GM18858 (cell line): ENCODE measurements at regions not wholly inside any gene's neighbourhood (a gene's known extent, or its start where the extent isn't known, plus 50 kb on each side); places are given as distances from the start of the nearest gene placed in this dataset.

Experiments
- ATAC-seq: cut with Tn5 transposase; IDR thresholded peaks from one replicate; pipeline ENCODE4 v1.9.1; 2021; ENCODE audit not compliant: unreplicated experiment

DNA sequence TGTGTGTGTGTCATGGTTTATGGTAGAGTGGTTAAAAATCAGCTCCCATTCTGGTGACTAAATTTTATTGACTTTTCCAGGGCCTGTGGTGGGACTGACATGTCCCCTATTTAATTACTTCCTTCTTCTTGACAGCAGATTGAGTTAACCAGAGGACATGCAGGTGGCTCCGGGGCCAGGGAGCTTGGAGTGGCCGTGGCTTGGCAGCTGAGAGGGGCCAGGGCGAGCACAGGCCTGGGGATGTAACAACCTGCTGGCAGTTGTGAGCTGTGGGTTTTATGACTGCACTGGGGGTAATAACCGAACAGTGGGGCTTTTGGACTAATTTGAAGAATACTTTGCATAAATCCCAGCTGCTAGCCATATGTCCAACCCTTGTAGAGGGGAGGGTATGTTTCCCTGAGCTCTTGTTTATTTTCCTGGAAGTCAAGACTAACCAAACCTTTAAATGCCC is 186.0 kb downstream of the MID1IP1 start:
- ATAC-seq: no peak

DNA sequence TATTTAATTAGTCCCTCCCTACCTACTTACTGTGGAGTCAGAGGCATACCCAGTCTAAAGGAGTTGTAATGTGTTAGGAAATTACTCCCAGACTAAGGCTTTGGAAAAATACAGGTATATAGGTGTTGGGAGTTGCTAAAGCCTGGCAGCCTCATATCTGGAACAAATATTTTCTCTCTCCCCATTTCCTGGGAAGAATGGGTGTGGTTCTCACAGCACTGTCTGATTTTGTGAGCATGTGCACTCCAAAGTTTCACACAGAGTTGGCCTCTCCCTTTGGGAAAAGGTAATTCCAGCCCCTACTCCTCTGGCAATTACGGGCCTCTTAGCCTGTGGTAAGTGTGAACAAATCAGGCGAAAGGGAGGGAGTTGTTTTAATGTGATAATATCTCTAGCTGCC is 187.0 kb downstream of the MID1IP1 start:
- no peak for ATAC-seq

DNA sequence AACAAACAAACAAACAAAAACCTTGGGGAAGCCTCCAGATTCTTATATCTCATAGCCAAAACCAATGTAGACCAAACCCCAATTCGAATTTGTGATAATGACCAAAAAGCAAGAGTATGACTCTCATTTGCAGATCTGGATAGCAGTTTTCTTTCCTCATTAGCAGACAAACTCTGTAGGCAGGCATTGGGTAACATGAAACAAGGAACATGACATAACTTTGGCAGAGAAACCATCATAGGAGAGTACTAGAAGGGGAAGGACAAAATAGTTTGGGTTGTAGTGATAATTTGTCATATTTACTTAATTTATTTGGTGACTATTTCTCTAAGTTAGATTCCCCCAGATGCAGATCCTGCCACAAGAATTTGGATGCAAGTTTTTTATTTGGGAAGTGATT is 187.8 kb downstream of the MID1IP1 start:
- ATAC-seq: no peak

DNA sequence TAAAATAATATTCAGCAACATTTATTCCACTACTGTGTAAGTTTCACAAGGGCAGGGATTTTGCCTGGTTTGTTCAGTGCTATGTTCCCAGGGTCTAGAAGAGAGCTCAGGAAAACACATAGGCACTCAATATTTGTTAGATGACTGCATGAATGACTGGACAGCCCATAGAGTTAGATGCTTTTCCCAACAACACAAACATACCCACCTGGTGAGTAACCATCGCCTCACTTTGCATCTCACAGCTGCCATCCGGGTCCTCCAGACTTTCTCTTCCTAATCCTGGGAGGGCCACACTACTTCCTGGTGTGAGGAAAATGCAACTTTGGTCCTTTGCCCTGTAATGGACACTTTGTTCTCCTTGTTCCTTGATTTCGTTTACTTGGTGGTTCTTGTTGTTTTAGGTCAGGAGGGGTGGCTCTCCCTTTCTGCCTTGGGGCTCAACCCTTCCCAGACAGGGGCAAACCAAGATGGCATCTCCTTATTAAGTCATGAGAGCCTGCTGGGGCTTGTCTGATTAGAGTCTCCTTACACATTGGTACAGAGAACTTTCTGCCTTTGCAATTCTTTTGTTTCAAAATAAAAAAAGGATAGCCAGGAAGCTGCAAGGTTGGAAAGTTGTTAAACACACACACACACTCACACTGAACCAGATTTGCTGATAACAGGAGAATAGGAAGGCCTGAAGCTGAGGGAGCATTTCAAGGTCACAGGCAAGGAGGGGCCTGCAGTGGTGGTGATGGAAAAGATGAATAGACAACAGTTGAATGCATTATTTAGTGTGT is 190.6 kb downstream of the MID1IP1 start:
- ATAC-seq: no peak

DNA sequence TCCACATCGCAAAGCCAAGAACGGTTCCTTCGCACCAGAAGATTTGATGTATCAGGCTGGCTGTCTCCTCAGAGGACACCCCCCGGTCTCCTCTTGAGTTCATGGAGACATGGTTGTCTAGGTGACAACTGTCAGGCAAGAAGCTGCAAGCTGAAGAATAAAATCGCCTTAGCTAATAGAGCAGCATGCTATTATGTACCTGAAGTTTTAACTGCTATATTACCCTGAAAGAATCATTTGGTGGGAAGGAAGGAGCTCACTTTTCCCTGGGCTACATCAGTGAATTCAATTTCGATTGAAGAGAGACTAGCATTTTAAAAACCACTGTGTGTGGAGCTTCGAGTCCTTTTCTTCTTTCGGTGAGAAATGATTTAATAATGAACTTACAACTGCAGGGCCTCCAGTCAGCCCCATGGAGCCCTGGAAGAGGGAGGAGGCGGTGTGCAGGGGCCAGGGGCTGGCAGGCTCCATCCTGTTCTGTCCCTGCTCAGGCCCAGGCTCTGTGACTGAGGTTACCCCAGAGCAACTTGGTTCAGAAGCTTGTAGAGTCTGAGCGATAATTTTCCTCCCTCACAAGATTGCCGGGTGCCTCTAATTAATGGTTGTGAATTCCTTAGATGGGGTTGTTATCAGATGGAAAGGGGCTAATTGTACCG is 191.3 kb downstream of the MID1IP1 start:
- ATAC-seq: no peak

DNA sequence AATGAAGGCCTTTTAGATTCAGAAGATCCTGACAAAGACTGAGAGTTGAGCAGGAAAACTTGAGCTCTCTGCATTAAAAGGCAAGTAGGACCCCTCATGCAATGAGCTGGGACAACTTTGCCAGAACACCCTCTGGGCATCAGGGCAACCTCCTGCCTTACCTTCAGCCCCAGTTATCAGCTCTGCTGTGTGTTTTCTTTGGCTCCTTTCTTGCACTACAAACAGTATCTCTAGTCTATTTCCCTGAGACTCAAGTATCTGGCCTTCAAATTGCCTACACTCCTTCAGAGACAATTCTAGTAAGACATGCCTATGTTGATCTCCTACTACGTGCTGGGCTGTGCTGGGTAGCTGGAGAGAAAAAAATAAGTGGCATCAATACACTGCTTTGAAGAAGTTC is 192.2 kb downstream of the MID1IP1 start:
- ATAC-seq: no peak

DNA sequence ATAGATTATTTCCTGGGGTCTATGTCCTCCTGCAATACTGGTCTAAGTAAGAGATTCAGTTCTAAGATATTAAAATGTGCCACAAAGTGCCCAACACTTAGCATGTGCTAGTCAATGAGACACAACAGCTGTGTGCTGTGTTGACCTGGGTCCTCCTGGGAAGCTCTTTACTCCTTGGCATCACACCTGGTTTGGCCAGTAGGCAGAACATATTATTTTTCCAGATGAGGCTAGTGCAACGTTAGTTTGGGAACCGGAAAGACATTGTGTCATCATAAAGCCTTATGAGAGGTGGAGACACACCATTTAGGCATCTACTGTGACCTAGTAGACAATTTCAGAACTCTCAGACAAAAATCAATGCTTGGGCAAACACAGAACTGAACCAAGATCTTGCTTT is 197.8 kb downstream of the MID1IP1 start:
- no peak for ATAC-seq

DNA sequence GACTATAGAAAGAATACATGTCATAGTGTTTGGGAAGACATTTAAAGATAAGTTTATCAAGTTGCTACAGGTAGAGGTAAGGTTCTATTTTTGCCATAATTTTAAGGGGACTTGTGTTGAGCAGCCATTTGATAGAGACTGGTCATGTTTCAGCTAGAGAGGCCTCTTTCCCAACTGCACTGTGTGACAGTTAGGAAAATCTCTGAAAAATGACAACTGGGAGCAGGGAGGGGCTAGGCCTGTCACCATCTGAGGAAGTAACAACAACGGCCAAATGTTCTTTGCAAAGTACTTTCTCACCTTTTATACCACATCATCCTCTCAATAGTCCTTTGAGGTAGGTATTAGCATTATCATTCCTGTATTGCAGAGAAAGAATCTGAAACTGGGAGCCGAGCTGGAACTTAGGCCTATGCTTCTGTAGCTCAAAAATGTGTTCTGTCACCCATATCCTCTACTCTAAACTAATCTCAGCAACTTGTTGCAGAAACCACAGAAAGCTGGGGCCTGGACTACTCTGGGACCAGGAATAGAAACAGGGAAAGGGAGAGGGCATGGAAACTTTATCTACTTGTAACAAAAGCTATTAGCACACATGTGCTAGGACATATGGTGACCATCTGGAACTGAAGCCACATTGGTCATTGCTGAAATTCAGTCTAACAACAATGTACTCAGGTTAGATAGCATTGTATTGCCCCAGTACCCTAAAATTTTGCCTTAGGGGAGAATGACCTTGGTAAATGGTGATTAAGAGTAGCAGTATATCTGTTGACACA is 198.9 kb downstream of the MID1IP1 start:
- ATAC-seq: no peak

DNA sequence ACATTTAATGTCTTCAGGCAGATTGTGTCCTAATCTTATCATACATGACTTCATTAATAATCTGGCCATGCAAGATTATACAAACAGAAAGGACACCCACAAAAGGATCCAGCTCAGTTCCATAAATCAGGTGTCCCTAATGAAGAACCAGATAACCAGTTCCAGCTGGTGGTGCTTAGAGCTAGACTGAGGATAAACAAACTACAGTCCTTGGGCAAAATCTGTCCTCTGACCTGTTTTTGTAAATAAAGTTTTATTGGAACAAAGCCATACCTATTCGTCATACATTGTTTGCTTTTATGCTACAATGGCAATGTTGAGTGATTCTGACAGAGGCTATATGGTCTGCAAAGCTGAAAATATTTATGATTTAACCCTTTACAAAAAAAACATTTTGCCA is 199.5 kb downstream of the MID1IP1 start:
- no peak for ATAC-seq

DNA sequence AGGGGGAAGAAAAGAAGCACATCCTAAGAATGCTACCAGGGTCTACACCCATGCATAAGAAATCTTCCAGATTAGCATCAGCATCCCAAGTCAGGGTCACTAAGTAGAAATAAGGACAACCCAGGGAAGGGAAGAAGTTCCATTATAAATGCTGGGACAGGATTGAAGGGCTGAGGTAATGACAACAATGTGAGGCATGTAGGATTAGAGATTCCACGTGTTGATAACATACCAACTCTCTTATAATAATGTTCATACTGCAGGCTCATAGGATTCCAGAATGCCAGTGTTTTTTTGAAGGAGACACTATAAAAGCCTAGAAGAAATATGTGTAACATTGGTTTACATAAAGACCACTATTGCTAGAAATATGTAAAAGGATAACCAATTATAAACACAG is 201.2 kb downstream of the MID1IP1 start:
- no peak for ATAC-seq

DNA sequence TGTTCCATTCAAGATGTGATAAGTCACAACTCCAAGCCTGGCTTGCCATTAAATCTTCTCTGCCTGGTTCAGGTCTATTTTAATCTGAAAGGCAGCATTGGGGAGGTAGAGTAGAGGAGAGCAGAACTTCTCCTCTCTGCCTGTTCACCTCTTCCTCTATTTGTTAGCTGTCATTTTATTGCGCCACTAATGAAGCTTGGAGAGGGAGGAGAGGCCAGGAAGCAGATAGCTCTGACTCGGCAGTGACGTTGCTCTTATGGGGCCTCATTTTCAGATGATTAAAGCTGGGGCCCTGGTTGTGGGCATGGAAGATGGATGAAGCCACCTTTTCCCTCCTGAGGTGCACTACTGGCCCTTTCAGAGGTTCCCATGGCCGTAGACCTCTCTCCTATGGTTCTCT is 207.3 kb downstream of the MID1IP1 start:
- ATAC-seq: no peak

DNA sequence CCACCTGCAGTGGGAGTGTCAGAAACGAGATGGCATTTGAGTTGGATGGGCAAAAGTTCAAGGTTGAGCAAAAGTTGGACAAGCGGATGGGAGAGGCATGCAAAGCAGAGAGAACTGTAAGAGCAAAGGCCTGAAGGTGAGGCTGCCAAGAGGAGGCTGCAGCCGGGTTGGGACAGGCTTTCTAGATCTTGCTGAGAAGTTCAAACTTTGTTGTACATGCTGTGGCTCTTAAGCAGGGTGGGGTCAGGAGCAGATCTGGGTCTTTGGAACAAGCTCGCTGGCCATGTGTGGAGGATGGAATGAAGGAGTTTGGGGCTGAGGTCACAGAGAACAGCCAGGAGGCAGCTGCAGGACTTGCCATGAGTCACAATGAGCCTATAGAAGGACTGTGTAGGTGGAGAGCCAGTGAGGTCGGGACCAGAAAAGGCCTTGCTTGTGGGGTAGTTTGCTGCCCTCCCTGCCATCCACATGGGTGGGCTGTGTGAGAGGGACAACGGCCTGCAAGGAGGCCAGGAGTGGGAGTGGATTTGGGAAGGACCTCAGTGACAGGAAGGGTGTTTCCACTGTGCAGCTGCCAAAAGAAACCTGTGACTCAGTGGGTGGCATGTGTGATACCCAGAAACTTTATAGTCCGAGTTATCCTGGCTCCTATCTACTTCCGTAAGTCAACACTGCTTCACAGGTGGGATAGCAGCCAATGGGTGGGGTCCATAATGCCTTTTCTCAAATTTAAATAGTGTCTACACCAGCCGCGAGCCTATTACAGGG is 210.4 kb downstream of the MID1IP1 start:
- no peak for ATAC-seq

DNA sequence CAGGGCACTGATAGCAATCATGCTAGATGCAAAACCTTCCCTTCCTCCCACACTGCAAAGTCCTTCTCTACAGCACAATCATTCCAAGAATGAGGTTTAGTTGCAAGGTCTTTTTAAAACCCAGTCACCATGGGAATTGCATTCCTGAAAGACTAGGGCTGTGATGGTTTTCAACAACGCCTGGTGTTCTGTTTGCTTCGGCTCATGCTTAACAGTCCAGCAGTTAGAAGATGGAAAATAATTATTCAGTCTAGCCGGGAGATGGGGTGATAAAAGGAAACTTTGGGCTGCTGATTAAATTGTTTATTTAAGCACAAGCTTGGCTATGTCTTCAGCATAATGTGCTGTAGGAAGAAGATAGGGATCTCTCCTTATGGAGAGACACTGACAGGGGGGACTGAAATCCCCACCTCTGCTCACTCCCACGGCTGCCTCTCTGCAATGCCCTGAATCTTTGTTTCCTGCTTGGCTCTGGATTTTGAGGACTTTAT is 211.4 kb downstream of the MID1IP1 start:
- ATAC-seq: no peak

DNA sequence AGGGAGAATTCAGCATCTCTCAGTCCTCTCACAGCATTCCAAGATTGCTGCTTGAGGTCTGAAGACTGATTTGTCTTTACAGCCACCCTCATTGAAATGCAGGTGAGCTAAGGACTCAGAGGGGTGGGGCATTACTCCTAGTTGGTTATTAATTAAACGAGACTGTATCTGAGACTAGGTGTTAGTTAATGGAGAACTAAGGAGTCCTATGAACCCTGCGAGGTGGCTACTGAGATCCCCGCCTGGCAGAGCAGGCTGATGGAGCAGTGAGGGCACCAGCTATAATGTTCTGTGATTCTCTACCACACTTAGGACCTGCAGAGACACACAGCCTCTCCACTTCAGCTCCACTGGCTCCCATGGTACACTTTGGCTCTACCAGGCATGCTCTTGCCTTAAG is 215.3 kb downstream of the MID1IP1 start:
- no peak for ATAC-seq

DNA sequence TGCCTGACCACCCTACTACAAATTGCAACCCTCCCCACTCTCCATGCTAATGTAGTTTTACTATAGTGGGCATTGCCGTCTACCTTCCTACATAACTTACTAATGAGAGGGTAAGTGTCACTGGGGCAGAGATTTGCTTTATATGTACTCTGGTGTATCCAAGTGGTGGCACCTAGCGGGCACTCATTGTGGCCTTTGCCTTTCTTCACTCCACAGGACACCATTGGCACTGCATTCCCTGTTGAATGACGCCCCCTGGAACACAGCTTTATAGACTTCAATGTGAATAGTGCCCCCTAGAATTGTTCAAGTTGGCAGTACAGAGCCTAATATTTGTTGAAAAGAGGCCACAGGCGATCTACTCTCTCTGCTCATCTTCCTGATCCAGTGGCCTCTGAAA is 215.8 kb downstream of the MID1IP1 start:
- ATAC-seq: no peak

DNA sequence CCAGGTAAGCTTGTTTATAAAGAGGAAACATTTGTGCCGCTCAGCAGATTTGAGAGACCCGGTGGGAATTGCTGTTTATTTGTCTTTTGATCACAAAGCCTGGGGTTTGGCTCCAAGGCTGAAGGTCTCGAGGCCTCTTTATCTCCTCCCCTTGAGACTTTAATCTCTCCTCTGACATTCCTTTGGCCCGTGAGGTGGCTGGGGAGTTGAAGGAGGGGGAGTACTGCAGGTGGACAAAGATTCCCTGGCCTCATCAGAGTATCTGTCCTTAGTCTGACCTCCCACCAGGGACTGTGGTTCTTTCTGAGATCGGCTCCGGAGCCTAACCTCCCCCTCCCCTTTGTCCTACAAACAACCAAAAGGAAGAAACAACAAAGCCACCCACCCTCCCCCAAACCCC is 216.5 kb downstream of the MID1IP1 start:
- ATAC-seq: no peak

DNA sequence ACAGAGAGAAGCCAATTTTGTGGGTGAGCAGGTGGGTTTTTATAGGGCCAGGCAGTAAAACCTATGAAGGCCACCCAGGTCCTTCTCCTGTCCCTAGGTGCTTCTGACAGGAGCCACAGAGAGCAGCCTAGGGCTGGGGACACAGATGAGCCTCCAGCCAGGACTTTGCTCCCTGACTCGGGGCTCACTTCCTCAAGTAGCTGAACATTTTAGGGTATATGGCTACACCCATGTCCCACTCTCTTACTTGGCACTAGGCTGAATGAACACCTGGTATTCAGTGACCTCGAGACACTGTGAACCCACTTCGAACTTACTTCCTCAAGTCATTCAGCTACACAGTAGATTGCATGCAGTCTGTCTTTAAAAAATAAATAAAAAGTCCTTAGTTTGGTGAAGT is 217.3 kb downstream of the MID1IP1 start:
- no peak for ATAC-seq

DNA sequence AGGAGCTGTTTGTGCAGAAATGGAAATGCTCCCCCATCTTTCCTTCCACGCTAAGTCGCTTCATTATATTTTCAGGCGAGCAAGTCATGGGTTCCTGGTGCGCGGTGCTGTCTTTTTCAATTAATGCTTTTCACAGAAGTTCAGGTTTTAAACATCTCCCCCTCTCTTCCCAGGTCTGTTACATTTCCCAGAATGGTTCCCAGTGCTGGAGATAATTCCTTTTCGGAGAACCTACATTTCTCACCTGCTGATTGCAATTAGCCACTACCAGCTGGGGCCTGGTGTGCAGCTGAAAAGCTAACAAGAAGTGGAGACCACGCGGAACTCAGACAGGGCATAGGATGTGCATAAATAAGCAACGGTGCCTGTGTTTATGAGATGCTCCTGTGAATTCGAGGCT is 217.8 kb downstream of the MID1IP1 start:
- ATAC-seq: no peak

DNA sequence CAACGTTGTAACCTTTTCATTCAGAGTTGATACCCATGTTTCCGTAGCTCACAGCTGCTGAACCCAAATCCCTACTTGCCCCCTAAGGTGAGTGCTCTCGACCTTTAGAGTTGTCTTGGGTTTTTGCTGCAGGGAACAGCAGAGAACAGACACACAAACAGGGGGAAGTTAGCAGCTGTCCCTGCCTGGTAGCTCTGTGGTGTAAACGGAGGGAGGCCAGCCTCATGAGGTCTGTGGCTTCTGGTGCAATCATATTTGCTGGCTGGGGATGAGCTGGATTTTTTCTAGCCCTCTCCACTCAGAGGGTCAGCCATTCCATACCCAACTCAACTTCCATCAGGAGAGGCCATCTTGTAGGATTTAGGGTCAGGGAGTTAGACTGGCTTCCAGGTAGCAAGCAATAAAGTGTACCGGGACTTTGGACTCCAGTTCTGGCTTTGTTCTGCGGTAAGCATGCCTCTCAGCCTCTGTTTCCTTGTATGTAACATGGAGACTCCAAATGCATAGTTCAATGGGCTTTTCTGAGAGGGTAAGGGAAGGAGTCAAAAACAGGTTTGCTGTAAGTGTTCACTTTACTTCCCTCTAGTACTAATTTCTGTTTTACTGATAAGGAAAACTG is 218.9 kb downstream of the MID1IP1 start:
- ATAC-seq: no peak

DNA sequence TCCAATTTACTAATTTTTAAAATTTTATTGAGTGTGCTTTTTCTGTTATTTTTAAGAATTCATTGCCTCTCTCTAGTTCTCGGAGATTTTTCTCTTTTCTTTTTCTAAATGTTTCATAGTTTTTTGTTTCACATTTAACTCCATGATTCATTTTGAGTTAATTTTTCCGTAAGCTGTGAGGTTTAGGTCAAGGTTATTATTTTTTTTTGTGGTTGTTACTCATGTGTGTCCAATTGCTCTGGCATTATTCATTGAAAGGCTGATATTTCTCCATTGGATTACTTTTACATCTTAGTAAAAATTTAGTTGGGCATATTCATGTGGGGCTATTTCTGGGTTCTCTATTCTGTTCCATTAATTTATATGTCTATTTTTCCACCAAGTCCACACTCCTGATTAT is 220.8 kb downstream of the MID1IP1 start:
- no peak for ATAC-seq

DNA sequence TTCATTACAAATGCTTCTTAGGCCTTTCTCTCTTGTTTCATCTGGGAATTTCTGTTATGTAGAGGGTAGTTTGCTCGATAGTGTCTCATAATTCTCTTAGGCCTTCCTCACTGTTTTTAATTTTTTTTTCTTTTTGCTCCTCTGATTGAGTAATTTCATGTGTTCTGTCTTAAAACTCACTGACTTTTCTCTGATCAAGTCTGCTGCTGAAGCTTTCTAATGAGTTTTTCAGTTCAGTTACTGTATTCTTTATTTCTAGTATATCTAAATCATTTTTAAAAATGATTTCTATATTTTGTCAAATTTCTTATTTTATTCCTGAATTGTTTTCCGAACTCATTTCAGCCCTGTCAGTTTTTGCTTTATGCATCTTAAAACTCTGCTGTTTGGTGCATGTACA is 228.0 kb downstream of the MID1IP1 start:
- ATAC-seq: no peak
